Activated naive CD4-positive, alpha-beta T cell treated with anti-CD3 and anti-CD28 coated beads, Interleukin-2, amount 50 U/mL, for 16 hours (primary cell): ENCODE measurements at regions not wholly inside any gene's neighbourhood (a gene's known extent, or its start where the extent isn't known, plus 50 kb on each side); places are given as distances from the start of the nearest gene placed in this dataset.

ENCODE experiments used
- DNase-seq: peaks from one replicate; pipeline ENCODE4 v3.0.0-alpha.2; 2020

- DNase-seq: no peak
Measured at GRCh38 chr12:123038966-123039365, 58.5 kb downstream of the ARL6IP4 start.

GRCh38 chr12:123038486-123038885, 58.0 kb downstream of the ARL6IP4 start:
- DNase-seq: no peak

- DNase-seq: no peak
Measured at GRCh38 chr12:123037791-123038190, 57.3 kb downstream of the ARL6IP4 start.

GRCh38 chr12:123036466-123037285, 56.2 kb downstream of the ARL6IP4 start:
- no peak for DNase-seq

GRCh38 chr12:123035841-123036240, 55.4 kb downstream of the ARL6IP4 start:
- no peak for DNase-seq

- DNase-seq: peak; percentile 22
Measured at GRCh38 chr12:123034865-123035264, 54.4 kb downstream of the ARL6IP4 start.

- no peak for DNase-seq
Measured at GRCh38 chr12:123034022-123034541, 53.6 kb downstream of the ARL6IP4 start.

GRCh38 chr12:123033392-123034021, 53.0 kb downstream of the ARL6IP4 start:
- no peak for DNase-seq

- no peak for DNase-seq
Measured at GRCh38 chr12:123032736-123033391, 52.4 kb downstream of the ARL6IP4 start.
